Motor neuron (in vitro differentiated cells): ENCODE measurements at regions not wholly inside any gene's neighbourhood (a gene's known extent, or its start where the extent isn't known, plus 50 kb on each side); places are given as distances from the start of the nearest gene placed in this dataset.

Experiments used
- ATAC-seq, 8 experiments: fragments of 200-7000 bp; cut with Tn5 transposase; replicated peaks in 6 of 8; 2 replicates each; pipeline ENCODE4 v1.8.0; 2021; ENCODE audit warnings: mild to moderate bottlenecking in 8 of 8, moderate library complexity in 8 of 8
- H3K27ac ChIP-seq, 2 donors: fragments of 250-450 bp; sonication (Bioruptor Pico); 2 replicates each; pipeline ENCODE4 v1.9.0; 2021; ENCODE audit warnings: antibody characterized with exemption in 2 of 2, mild to moderate bottlenecking in 2 of 2, moderate library complexity in 1 of 2
- H3K4me1 ChIP-seq, 2 donors: fragments of 250-450 bp; sonication (Bioruptor Pico); replicated peaks in 1 of 2; 2 replicates each; pipeline ENCODE4 v1.6.1; 2021; ENCODE audit warnings: antibody characterized with exemption in 2 of 2, mild to moderate bottlenecking in 2 of 2, moderate library complexity in 1 of 2
- H3K4me3 ChIP-seq, 5 donors: fragments of 250-450 bp; sonication (Bioruptor Pico); 2 replicates each; pipeline ENCODE4 v1.9.0; 2021; ENCODE audit warnings: antibody characterized with exemption in 5 of 5, mild to moderate bottlenecking in 5 of 5, moderate library complexity in 4 of 5
- WGBS, 10 experiments: fragments of 450-650 bp; shearing (Covaris generic); methylation state at CpG; one replicate each; pipeline ENCODE4 v1.0.0; 2022; 5-methylcytosine and 5-hydroxymethylcytosine counted together
- in situ Hi-C, 9 experiments: fragments of 400-800 bp; cut with MboI; loops; one replicate each; pipeline ENCODE4 v1.15.0; 2021; ENCODE audit warnings: low sequenced_read_pairs in 9 of 9, low pct_unique_long_range_greater_than_20kb in 2 of 9; ENCODE audit not compliant: unreplicated experiment in 9 of 9

DNA sequence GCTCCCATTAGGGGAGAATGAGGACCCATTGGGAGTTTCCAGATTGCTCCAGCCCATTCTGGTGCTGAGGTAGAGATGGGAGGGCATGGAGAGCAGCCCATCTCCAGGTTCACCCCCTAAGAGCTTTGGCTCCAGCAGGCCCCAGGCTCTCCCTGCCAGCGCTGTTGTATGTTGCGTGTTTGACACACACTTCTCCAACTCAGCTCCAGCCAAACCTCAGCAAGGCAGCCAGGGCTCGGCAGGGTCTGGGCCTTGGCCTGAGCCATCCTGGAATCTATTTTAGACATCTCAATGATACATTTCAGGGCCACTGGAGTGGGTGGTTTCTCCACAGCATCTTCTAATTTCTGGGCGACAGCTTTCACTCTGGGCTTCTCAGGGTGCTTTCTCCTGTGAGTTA is 117.0 kb downstream of the NAV1 start:
- ATAC-seq: peak in 1 of 8 experiments; percentile 2
- H3K4me1 ChIP-seq: peaks cover 50 to 65% of the 10 kb centered on the region in 2 donors
- in situ Hi-C loops: no loop called here
- H3K27ac ChIP-seq: no peak overlapping the region
- no peak overlapping the region for H3K4me3 ChIP-seq
- 16 to 100% (median 100%) methylated on average over 2 to 3 of the region's 4 CpGs; no CpG with 5 or more reads in 5 of the 10 experiments for WGBS, 10 experiments

DNA sequence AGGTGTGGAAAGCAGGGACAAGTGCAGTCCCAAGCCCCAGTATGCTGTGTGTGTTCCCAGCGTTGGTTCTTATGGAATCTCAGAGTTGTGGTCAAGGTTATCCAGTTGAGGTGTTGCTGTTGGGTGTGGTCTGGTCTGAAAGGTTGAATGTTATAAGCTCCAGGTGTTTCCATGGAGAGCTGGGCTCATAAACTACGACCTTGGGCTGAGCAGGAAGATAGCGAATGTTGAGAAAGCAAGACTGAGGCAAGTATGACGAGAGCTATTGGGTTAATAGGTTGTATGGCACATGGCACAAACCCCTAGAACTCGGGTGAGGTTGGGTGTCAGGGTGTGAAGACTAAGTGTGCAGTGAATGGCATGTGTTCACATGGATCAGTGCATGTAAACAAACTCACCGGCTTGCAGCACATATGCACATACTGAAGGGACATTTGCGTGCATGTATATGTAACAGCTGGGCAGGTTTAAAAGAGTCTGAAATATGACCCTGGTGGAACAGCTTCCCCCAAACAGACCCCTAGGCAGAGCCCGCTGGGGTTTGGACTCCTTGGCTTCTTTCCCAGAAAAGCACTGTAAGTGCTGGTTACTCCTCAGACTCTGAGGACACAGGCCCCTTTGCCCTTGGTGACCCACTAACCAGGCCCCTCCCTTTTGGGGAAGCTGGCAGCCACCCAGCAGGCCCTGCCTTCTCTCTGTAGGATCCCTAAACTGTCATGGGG is 117.5 kb downstream of the NAV1 start:
- 14 to 86% (median 39%) methylated on average over 3 to 8 of the region's 8 CpGs; no CpG with 5 or more reads in 3 of the 10 experiments for WGBS, 10 experiments
- peak overlapping the region in 1 of 2 donors; percentile 11 for H3K27ac ChIP-seq
- H3K4me3 ChIP-seq: no peak overlapping the region
- in situ Hi-C loops: no loop called here
- ATAC-seq: peak in 6 of 8 experiments; percentile 14 to 88 (median 54)
- peaks cover 48 to 59% of the 10 kb centered on the region in 2 donors for H3K4me1 ChIP-seq

- Histone ChIP-seq H3K4me3 (no peak overlapping the region), H3K4me1 (peaks cover 22 to 29% of the 10 kb centered on the region in 2 donors), H3K27ac (no peak overlapping the region)
- in situ Hi-C loops: no loop called here
- WGBS, 10 experiments: 93 to 100% (median 96%) methylated on average over 1 to 3 of the region's 3 CpGs; no CpG with 5 or more reads in 5 of the 10 experiments
- no peak for ATAC-seq
Measured at GRCh38 chr1:201659572-201659971, 120.6 kb downstream of the NAV1 start.

DNA sequence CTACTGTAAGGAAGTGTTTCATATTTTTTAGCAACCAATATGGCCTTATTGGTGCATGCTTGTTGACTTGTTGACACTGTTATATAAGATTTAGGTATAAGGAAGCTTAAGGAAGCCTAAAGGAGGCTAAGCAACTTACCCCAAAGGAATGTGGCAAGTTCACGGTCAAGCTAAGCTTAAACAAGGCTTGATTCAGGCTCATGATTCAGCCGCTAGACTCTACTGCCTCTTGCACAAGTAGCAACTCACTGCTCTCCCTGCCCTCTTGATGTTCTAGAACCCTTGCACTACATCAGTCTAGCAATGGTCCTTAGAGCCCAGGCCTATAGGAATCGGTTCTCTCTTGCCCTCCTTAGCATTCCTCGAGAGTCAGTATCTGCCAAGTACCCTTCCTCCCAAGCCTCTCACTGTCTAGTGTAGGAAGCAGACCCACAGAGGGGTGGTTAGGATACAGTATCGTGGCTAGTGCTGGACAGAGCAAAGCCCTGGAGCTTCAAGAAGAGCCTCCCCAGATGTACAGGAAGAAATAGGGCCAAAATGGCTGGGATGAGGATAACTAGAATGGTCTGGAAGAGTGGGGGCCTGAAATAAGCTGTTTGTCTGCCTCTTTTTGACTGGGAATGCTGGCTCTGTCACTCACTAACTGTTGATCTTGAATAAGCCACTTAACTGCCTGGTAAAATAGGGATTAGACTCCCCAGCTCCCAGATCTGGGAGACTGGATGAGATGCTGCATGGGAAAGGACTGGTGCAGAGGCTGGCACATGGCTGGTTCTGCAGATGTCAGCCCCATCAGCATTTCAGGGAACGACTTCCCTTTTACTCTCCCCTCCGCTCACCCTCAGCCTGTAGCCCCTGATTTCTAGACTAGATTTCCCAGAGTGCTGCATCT is 122.2 kb downstream of the NAV1 start:
- in situ Hi-C loops: no loop called here
- Histone ChIP-seq H3K4me3 (no peak overlapping the region), H3K27ac (no peak overlapping the region), H3K4me1 (peaks cover 16 to 24% of the 10 kb centered on the region in 2 donors)
- 47 to 100% (median 86%) methylated on average over 1 to 6 of the region's 7 CpGs; no CpG with 5 or more reads in 1 of the 10 experiments for WGBS, 10 experiments
- ATAC-seq: no peak

DNA sequence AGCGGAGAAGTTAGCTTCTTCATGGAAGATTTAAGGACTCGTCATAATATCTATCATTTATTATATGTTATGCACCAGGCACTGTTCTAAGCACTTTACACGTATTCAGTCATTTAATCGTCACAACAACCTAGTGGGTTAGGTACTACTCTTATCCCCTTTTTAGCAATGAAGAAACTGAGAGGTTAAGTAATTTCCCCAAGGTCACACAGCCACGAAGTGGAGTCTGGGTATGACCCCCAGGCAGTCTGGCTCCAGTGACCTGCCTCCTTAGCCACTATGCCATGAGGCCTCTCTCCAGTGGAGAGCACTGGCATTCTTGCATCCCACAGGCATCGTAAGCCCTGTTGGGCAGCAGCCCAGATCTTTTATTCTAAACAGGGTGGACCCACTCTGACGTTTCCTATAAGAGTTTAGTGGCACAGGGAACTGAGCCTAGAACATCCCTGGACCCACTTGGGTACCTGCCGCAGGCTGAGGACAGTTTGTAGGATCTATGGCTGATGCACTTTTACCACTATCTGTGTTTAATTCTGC is 123.0 kb downstream of the NAV1 start:
- in situ Hi-C loops: no loop called here
- no peak overlapping the region for H3K27ac ChIP-seq
- H3K4me1 ChIP-seq: peaks cover 14 to 18% of the 10 kb centered on the region in 2 donors
- peak in 3 of 8 experiments; percentile 69 to 80 (median 71) for ATAC-seq
- no peak overlapping the region for H3K4me3 ChIP-seq
- 40 to 100% (median 100%) methylated on average over 1 to 7 of the region's 8 CpGs for WGBS, 10 experiments

DNA sequence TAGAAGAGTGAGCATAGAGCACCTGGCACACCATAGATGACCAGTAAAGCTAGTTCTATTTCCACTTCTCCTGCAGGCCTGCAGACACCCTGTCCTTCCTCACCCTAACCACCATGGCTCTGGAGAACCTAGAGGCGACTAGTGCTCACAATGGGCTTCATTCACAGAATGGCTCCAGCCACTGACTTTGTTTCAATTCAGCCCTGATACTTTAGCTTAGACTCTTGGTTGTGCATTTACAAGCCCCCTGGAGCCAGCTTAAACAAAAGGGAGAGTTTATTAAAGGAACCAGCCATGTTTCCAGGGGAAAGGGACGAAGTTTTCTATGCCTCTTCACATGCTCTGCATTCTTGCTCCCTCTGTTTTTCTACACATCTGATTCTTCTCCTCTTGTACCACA is 123.7 kb downstream of the NAV1 start:
- peaks cover 11 to 12% of the 10 kb centered on the region in 2 donors for H3K4me1 ChIP-seq
- no peak for ATAC-seq

DNA sequence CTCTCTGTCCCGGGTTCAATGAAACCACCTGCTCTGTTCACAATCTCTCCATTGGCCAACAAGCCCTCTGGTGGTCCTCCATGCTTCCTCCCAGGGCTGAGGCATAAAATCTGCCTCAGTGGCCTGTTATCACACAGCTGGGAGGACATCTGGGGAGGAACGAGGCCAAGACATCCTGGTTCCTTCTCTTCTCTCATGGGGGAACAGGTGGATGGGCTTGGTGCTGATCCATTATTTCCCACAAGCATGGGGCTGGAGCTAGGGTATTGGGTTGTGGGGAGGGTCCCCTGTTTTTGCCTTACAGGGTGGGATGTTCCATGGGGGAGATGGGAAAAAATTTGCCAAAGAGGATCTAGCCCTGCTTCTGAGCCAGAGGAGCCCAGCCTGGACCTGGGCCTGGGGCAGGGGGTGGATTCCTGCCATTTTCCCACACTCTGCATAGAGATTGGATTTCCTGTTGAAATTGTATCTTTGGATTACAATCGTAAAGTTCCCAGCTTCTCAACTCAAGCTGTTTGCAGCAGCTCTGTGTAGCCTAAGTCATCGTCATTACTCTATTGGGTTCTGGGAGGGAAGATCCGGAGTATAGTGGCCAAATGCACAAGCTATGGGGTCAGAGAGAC is 124.7 kb downstream of the NAV1 start:
- 88 to 100% (median 100%) methylated on average over 1 to 5 of the region's 5 CpGs for WGBS, 10 experiments
- Histone ChIP-seq H3K27ac (no peak overlapping the region), H3K4me1 (peaks cover 11 to 12% of the 10 kb centered on the region in 2 donors), H3K4me3 (no peak overlapping the region)
- ATAC-seq: no peak
- in situ Hi-C loops: no loop called here

More for the DNA sequence above, 123.7 kb downstream of the NAV1 start:
- Histone ChIP-seq H3K27ac (no peak overlapping the region), H3K4me3 (no peak overlapping the region)
- in situ Hi-C loops: no loop called here
- WGBS, 10 experiments: 93 to 100% (median 100%) methylated on average over 1 to 2 of the region's 2 CpGs; no CpG with 5 or more reads in 4 of the 10 experiments

GRCh38 chr1:201665036-201665435 is 126.1 kb downstream of the NAV1 start:
- WGBS, 10 experiments: 30 to 100% (median 60%) methylated on average over 1 to 7 of the region's 8 CpGs; no CpG with 5 or more reads in 3 of the 10 experiments
- in situ Hi-C loops: no loop called here
- H3K4me3 ChIP-seq: no peak overlapping the region
- no peak for ATAC-seq
- no peak overlapping the region for H3K27ac ChIP-seq
- H3K4me1 ChIP-seq: peaks cover 11 to 12% of the 10 kb centered on the region in 2 donors

DNA sequence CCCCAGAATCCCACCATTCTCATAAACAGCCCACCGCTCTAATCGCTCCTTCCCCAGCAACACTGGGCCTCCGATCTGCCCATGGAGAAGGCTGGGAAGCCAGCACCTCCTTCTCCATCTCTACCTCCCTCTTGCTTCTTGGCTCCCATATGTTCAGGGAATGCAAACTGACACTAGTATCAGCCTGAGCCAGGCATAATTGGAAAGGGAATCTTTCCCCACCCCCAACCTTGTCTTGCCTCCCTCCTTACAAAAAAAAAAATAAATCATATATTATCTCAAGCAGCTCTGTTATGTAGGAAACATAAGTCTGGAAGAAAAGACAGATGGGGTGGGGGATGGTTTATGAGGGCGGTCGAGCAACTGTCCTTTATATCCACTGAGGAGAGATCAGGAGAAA is 127.2 kb downstream of the NAV1 start:
- in situ Hi-C loops: no loop called here
- H3K27ac ChIP-seq: no peak overlapping the region
- no peak overlapping the region for H3K4me3 ChIP-seq
- 70 to 100% (median 91%) methylated on average over 2 to 5 of the region's 5 CpGs for WGBS, 10 experiments
- peaks cover 11 to 12% of the 10 kb centered on the region in 2 donors for H3K4me1 ChIP-seq
- ATAC-seq: peak in 2 of 8 experiments; percentile 16 to 31

DNA sequence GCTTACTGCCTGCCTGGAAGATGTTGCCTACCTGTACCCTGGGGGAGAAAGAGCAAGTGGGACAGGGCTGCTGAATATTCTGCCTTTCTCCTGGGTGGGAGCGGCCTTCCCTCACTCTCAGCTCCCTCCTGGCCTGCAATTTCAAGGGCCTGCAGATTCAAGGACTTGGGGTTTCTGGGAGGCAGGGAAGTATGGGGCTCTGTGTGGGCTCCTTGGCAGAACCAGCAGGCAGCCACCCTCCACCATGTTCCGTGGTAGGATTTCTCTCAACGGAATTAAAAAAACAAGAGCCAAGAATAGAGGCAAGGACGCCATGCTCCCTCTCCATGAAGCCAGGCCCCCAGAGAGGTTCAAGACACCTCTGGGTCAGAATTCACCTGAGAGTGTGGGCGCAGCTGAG is 127.7 kb downstream of the NAV1 start:
- no peak overlapping the region for H3K4me3 ChIP-seq
- H3K27ac ChIP-seq: no peak overlapping the region
- 89 to 100% (median 98%) methylated on average over 1 to 5 of the region's 5 CpGs; no CpG with 5 or more reads in 4 of the 10 experiments for WGBS, 10 experiments
- ATAC-seq: no peak
- H3K4me1 ChIP-seq: peaks cover 16 to 17% of the 10 kb centered on the region in 2 donors
- in situ Hi-C loops: no loop called here

GRCh38 chr1:201667479-201667878 is 128.6 kb downstream of the NAV1 start:
- 91 to 93% methylated on average over 5 of the region's 5 CpGs; no CpG with 5 or more reads in 8 of the 10 experiments for WGBS, 10 experiments
- Histone ChIP-seq H3K27ac (no peak overlapping the region), H3K4me3 (no peak overlapping the region), H3K4me1 (peaks cover 20 to 25% of the 10 kb centered on the region in 2 donors)
- peak in 1 of 8 experiments; percentile 33 for ATAC-seq
- in situ Hi-C loops: no loop called here

GRCh38 chr1:201670517-201670916 is 131.6 kb downstream of the NAV1 start:
- Histone ChIP-seq H3K27ac (no peak overlapping the region), H3K4me3 (no peak overlapping the region), H3K4me1 (peaks cover 33 to 46% of the 10 kb centered on the region in 2 donors)
- ATAC-seq: no peak
- 83 to 100% (median 100%) methylated on average over 1 of the region's 1 CpG; no CpG with 5 or more reads in 3 of the 10 experiments for WGBS, 10 experiments
- in situ Hi-C loops: no loop called here
